Spleen (tissue), 7 donors: ENCODE measurements at regions not wholly inside any gene's neighbourhood (a gene's known extent, or its start where the extent isn't known, plus 50 kb on each side); places are given as distances from the start of the nearest gene placed in this dataset.

ENCODE experiments used
- CTCF ChIP-seq, 11 experiments: fragments of 200-600 bp in 7 of 11; fragments of 450-650 bp in 4 of 11; sonication (generic) in 4 of 11; IDR thresholded peaks in 8 of 11; conservative IDR thresholded peaks in 3 of 11; 1 replicate in 7 of 11; 2 replicates in 4 of 11; pipeline versions ENCODE4 v1.4.0 to v1.8.0; 2016 to 2021; ENCODE audit warnings: antibody characterized with exemption in 11 of 11, inconsistent platforms in 4 of 11, mild to moderate bottlenecking in 1 of 11
- POLR2A ChIP-seq, 3 donors: fragments of 450-650 bp; IDR thresholded peaks; one replicate each; pipeline ENCODE4 v1.5.1; 2017; ENCODE audit warnings: antibody characterized with exemption in 3 of 3, mild to moderate bottlenecking in 1 of 3
- POLR2AphosphoS5 ChIP-seq, 3 donors: sonication (generic); formaldehyde crosslinking; IDR thresholded peaks; one replicate each; pipeline ENCODE4 v1.5.1; 2017; ENCODE audit warnings: antibody characterized with exemption in 3 of 3
- donor health status: DM: no; HTN: no; CAD: no; lungs with moderate emphysema.
- donor health status: DM: no; HTN: no; CAD: no.
- donor health status: DM: no; HTN: no; CAD: no.

GRCh38 chr1:217230412-217230811, 400.5 kb downstream of the GPATCH2 start:
- TF ChIP-seq CTCF (IDR thresholded peaks at IDR 0.05 in 8 of 11, conservative IDR thresholded peaks at IDR 0.05 in 3 of 11) (no peak), POLR2A (IDR thresholded peaks at IDR 0.05) (no peak), POLR2AphosphoS5 (IDR thresholded peaks at IDR 0.05) (no peak)
